ENCODE measurements at regions not wholly inside any gene's neighbourhood (a gene's known extent, or its start where the extent isn't known, plus 50 kb on each side); places are given as distances from the start of the nearest gene placed in this dataset.
"Not testable (repeated sequence)": the region's sequence is repeated elsewhere in the genome, so short reads cannot be mapped to it uniquely, and the experiment has no call there.

DNA sequence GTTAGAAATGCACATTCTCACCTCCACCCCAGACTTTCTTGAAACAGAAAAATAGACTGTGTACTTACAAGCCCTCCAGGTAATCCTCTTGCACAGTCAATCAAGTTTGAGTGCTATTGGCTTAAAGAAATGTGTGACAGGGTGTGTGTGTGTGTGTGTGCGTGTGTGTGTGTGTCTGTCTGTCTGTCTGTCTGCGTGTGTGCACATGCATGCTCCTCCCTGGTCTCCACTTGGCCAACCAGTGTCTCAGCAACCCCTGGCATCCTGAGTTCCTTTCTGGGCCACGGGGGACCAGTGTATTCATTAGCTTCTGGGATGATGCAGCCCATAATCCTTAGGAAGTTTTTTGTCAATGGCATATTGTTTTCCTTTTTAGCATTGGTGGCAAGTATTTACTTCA, 128.8 kb upstream of the IL12A start:
- no peak for DNase-seq

DNA sequence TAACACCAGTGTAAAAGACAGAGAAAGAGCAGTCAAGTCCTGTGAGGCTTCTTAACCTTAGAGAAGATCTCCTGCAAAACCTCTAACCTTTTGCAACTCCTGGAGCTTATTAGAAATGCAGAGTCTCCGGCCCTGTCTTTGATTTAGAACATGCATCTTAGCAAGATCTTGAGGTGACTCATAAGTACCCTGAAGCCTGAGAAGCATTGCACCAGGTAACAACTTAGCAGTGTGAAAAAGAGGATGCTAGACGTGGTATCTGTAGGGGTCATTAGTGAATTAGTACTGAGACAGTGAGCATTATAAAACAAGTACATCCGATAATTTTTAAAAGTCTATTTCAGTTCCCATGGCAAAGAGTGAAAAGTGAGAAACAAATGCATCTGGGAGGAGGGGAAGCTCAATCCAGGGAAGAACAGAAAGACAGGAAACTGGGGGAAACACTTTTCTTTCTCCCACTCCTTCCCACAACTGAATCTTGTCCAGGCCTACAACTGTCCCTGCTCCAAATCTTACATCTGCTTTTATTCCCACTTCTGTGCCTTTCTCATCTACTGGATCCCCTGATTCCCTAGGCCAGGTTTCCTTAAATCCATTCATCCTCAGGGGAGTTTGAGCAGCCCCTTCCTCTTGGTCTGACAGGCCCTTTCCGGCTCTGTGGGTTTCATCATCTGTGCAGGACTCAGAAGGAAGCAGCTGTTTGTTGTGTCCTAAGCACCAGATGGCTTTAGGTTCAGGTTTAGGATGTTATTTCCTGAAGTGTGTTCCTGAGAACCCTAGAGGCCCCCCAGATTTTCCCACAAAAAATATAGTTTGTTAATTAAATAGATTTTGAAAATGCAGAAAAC, 128.1 kb upstream of the IL12A start:
- no peak for DNase-seq

DNA sequence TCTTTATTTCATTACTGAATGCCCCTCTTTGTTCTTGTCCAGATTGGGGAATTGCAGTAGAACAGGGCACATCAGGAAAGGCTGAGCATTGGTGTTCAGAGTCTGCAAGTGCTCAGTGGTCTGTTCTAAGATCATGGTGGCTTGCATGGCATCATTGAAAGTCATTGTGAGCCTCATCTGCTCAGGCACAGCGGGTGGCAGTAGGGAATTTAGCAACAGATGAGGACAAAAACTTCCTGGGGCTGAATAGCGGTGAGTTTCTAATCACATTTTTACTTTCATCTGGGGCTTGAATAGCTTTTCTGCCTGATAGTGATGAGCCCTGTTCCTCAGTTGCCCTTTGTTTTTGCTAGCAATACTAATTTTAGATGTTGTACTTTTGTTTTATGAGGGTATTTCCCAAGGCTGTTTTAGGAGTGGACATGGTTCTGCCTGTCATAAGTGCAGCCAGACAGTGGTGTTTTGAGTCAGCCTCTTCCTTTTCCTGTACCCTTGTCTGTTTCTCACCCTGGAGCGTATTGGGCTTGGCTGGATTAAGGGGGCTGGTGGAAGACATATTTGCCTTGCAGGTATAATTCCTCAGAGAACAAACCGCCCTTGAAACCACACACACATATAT, 127.2 kb upstream of the IL12A start:
- DNase-seq = no peak

DNA sequence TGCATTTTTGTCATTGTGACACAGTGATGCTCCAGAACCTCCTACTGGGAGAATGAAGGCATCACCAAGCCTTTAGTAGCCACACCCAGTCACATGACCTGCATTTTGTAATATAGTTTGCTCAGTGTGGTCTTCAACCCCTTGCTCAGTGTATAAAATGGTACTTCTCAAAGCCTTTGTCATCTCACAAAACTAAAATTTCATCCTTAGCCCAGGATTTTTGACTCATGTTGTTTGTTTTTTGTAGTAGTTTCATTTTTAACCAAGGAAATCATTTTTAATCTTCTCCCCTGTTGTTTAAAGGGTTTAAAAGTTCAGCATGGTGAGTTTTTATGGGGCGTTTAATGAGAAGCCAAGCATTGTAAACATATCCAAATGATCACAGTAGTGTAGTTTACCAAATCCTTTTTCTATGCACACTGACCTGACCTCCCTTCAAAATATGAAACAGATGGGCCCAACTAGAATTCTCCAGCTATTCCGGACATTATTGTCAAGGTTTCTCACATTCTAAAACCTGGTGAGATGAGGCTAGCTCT, 123.5 kb upstream of the IL12A start:
- no peak for DNase-seq

DNA sequence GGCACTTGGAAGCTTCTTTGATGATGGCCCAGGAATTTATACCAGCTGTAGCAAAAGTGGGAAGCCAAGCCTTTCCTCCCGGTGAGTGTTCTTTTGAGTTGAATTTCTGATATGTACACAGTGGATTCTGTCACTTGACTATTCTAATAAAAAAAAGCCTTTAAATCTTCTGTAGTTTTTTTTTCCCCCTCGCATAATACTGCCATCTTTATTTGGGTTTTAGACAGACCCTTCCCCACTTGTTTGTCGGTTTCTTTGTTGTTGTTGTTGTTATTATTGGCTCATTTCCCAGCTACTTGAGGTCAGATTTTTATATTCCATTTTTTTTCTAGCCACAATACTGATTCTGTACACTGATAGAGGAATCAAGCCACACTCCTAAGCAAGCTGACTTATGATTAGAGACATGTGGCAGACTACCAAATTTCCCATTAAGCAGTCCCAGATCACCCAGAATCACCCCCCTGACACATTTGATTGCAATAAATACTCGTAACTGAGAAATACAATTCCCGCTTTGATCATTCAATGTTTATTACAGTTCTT, 122.4 kb upstream of the IL12A start:
- DNase-seq = no peak

DNA sequence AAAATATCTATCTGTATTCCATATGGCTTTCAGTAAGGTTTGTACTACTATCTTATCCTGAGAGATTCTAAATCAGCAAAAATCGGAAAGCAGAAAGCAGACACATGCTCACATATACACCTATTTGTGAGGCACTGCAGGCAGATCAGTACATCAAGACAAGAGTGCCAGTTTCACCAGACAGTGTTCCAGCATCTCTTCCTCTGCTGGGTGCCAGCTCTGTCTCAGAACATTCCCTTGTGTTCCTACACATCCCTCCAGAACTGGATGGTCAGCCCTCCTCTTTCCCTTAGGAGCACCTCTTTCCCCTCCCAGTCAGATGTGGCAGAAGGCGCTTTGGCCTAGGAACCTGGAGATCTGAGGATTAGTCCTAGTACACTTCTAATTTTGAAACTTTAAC, 121.3 kb upstream of the IL12A start:
- DNase-seq = no peak

DNA sequence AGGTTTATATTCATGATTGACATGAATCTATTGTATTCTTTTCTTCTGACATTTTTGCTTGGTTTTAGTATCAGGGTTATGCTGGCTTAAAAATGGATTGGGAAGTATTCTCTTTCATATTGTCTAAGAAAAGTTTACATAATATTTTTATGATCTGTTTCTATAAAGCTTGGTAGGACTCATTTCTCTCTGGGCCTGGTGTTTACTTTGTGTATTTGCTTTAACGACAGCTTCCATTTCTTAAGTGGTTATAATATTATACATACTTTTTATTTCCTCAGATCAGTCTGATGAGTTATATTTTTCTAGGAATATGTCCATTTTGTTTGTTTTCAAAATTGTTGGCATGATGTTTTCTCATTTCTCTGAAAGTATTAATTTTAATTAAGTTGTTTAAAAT, 117.9 kb upstream of the IL12A start:
- no peak for DNase-seq

DNA sequence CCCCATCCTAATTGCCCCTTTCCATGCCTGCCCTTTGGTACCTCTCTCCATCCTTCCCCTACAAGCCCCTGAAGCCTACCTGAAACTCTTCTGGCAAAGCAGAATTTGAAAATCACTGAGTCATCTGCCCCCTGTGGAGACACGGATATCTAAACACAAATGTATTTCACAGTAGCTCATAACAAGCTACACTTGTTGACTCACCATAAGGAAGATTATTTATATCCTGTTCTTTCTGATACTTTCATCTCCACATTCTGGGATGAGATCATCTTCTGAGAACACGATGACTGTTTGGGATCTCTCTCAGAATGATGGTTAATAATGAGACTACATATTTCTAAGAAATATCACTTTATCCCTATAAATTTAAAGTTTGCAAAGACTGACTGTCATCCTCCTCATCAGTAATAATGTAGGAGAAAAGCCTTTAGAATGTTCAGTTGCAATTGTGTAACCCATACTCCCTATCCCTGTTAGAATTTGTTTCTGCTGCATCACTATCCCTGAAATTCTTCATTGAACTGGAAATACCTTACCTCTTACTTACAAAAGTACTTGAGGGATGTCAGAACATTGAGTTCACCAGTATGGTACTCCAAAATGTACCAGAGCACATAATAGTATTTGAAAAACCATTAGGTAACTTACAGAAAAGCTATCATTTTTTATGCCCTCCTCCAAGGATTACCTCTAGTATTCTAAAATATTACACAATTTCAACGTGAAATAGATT, 116.1 kb upstream of the IL12A start:
- peak; percentile 41 for DNase-seq

DNA sequence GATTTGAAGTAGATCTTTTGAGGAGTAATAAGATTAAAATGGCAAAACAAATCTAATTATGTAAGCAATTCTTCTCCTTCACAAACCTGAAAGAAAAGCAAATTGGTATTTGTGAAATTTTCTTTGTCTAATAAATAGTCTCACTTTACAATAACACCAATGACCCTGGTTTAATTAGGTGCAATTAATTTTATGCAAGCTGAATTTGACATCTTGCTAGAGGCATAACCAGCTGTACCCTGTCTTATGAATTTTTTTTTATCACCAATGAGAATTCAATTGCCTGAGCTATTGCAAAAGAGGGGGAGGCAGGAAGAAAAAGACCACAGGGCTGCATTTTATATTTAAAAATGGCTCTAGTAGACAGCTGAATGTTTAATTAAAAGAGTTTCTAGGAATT, 113.5 kb upstream of the IL12A start:
- no peak for DNase-seq

DNA sequence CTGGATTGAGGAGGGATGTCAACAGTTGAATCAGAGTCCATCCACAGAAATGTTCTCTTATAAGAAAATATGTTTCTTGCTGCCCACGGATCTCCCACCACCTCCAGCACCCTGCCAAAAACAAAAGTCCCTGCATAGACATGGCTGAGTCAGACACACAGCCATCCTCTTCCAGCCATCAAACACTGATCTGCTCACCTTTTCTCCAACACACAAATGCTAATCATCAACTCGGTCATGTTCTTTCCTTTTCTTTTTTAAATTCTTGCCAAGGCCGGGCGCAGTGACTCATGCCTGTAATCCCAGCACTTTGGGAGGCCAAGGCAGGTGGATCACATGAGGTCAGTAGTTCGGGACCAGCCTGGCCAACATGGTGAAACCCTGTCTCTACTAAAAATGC, 110.7 kb upstream of the IL12A start:
- DNase-seq = no peak

DNA sequence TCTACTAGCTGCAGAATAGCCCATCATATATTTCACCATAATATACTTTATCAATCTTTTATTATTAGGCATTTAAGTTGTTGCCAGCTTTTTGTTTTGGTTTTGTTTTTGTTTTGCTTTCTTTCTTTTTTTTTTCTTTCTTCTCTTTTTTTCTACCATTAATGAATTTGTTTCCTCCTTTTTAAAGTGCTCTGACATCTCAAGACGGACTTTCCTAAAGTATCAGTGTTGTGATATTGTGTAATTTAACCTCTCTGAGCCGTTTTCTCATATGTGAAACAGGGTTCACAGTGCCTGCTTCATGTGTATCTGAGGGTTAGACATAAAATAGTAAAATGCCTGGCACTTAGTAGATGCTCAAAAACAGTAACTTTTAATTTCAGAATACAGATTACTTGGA, 109.5 kb upstream of the IL12A start:
- no peak for DNase-seq

DNA sequence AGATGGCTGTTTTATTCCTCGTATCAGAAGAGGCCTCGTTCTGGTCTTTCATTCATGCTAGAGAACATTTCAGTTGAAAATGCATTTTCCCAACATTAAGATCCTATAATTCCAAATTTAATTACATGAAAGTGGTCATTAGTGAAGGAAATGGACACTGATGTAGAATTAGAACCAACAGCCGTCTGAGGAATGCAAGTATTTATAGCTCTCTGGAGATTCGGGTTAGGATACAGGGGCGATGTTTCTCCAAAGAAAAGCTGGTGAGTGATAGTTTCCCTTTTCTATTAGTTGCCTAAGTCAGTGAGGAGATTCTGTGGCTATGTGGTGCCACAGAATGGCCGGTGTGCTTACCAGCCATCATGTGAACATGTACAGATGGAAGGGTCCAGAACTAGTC, 109.0 kb upstream of the IL12A start:
- DNase-seq = no peak

DNA sequence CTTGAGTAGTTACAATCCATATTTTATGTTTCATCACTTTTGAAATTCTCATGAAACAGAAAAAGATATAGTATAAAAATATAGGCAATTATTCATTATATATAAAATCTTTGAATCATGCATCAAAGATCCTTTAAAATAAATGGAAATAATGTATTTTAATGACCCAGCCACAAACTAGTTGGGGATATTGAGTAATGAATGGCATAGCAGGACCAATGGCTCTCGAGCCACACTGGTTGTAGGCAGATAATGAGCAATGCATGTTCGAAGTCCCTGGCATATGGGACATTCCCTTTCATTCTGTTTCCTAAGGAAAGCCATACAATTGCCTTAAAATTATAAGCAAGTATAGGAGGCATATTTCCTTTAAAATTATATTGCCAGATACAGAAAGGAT, 107.4 kb upstream of the IL12A start:
- no peak for DNase-seq

DNA sequence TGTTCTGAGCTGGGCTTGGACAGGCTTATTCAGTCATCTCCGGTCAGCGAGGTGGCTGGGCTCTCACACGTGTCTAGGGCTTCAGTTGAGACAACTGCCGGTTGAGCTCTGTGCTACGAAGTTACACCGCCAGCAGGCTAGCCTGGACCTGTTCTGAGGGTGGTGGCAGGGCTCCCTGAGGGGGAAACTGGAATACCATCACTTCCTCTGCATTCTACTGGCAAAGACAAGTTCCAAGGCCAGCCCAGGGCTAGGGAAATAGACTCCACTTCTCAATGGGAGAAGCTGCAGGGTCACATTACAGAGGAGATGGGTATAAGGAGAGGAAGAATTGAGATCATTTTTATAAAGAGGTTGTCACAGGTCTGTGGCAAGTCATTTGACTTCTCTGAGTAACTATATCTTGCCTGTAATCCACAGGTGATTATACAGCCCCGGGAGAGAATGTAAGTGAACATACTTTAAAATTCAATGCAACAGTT, 106.8 kb upstream of the IL12A start:
- DNase-seq = peak; percentile 58

DNA sequence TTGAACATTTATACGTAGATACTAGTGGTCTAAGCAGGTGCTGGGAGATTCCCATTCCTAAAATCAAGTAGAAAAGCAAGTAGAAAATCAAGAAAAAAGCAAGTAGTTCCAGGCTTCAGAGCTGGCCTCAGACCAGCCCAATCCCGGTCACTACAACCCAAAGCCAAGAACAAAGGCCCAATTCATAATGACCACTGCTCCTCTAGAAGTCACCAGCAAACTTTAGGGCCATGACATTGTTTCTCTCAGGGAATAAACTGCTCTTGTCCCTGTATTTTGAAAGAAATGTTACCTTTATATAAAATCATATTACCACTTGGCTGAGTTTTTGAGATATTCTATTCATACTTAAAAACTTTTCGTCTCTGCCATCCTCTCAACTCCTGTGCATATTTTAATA, 106.3 kb upstream of the IL12A start:
- DNase-seq = no peak

DNA sequence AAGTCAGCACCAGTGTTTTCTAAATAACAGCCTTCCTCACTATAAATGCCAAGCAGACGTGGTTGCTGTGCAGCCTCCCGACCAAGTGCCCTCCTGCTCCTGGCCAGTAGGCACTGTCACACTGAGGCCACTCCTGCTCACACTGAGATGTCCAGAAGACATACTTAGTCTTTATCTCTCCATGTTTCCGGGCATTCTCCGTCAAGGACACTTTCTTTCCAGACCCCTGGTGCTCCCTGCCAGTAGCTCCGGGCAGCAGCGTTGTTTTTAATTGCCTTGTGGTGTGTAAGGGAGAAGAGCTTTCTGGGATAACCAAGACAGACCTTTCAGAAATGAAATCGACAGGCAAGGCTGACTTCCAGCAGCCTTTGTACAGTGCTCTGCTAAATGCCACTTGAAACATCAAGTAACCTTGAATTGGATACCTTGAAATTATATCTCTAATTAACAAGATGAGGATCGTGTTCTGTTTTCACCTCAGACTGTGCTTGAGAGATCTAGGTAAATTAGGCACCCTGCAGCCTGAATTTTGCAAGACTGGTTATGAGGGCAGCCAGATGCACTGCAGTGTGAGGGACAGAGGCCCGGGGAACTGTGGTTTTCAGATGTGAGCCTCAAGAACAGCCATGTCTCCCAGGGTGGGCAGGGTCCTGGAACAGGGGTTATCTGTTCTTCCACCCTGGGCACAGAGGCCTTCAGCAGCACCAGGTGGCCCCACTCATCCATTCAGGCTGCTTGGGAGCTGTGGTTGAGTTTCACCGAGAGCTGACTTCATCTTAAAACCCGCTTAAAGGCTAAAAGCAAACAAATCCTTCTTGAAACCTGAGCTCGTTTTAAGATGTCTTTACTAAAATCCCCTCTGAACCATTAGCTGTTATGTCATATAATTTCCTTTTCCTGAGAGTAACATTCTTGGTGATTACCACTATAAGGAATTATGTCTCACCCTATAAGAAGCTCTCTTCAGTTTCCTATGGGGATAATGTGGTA, 105.5 kb upstream of the IL12A start:
- peak; percentile 65 for DNase-seq

DNA sequence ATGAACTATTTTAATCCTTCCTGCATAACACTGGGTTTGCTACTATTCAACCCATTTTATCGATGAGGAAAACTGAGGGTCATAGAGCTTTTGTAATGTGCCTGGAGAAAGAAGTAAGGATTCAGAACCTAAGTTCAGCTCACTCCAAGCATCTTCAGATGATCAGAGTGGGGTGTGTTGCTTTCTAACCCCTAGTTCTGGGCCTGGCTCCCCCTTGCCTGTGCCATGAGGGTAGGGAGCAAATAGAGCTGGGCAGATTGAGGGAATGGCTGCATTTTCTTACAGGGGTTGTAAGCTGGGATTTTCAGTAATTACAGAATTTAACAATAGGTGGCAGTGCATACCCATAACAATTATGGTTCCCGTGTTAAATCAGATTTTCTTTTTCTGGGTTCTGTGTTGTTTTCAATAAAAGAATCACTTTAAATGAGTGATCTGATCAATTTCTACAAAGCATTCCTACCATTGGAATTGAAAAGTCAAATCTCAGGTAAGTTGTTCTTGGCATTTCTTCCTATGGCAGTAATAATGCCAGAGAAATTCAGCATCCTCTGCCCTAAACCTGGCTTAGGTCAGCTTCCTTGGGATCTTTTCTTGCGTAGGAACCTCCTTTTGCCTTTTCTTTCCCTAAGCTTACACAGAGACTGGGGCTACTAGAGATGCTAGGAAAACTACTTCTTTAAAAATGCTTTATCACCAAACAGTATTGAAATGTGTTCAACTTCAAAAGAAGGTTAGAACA, 103.8 kb upstream of the IL12A start:
- DNase-seq = no peak

DNA sequence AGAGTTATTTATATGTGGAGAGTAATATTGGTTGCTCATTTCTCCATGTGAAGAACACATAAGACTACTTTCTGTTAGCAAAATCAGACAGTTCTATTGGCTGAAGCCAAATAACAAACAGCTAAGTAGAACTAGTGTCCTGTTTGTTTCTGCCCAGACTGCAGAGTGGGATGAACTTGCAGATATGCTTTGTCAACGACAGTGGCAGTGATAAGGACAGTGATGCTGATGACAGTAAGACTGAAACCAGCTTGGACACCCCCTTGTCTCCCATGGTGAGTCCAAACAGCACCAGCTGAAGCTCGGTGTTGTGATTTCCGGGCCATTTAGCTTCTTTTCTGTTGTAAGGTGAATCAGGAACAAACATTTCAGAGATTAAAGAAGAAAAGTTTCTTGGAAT, 102.6 kb upstream of the IL12A start:
- no peak for DNase-seq

DNA sequence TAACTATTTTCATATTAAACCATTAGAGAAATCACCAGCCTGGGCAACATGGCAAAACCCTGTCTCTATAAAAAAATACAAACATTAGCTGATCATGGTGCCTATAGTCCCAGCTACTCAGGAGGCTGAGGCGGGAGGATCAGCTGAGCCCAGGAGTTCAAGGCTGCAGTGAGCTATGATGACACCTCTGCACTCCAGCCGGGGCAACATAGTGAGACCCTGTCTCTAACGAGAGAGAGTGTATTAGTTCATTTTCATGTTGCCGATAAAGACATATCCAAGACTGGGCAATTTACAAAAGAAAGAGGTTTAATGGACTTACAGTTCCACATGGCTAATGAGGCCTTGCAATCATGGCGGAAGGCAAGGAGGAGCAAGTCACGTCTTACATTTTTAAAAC, 102.1 kb upstream of the IL12A start:
- not testable (repeated sequence) for DNase-seq

DNA sequence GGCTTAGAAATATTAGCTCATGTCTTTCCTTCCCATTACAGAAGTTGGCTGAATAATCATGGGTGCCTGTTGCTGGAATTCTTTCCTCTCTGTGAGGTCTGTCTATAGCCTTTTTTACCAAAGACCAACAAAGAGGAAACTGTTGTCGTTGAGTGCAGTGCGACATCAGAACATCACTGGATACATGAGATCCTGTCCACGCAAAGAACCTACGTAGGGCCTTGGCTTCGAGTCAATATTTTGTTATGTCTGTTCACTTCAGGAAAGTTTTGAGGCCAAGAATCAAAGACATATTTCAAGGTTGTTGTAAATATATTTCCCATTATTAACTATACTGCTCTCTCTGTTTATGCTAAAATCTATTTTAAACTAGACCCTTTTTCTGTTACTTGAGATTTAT, 101.5 kb upstream of the IL12A start:
- DNase-seq = no peak

DNA sequence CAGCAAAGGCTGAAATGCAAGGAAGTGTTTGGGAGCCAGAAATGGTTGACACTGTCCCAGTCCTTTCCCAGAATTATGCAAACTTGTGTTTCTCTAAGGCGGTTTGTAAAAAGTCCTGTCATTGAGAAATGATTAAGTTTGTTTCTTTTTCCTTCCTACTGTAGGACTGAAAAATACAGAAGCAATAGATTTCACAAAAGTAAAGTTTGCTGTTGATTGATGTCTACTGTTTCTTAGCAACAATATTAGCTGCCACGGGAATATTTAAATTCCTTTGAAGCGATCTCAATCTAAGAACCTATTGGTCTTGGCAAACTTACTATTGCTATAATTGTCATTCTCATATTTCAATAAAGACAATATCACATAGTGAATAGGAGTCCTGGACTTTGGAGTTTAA, 100.7 kb upstream of the IL12A start:
- no peak for DNase-seq

All from NCI-H510A treated with DMSO at 0.1 percent for 48 hours (cell line).